ENCODE measurements at regions not wholly inside any gene's neighbourhood (a gene's known extent, or its start where the extent isn't known, plus 50 kb on each side); places are given as distances from the start of the nearest gene placed in this dataset.

DNA sequence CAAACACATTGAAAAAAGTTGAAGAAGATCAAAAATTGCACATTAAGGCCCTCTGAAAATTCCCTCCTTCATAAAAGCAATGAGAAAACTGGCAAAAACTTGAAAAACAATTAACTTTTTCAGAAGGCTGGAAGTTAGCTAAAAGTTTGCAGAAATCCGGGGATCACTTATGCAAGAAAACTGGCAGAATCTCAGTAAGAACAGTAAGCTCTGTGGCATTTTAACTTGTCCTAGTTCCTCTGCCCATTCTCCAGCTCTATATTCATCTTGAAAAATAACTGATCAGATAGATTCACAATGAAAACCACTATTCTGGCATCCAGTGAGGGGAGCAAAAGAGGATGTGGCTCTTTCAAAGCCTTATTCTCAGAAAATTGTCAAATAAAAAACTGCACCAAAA is 566.8 kb downstream of the NTRK3 start:
- TF ChIP-seq, protein P1, sequence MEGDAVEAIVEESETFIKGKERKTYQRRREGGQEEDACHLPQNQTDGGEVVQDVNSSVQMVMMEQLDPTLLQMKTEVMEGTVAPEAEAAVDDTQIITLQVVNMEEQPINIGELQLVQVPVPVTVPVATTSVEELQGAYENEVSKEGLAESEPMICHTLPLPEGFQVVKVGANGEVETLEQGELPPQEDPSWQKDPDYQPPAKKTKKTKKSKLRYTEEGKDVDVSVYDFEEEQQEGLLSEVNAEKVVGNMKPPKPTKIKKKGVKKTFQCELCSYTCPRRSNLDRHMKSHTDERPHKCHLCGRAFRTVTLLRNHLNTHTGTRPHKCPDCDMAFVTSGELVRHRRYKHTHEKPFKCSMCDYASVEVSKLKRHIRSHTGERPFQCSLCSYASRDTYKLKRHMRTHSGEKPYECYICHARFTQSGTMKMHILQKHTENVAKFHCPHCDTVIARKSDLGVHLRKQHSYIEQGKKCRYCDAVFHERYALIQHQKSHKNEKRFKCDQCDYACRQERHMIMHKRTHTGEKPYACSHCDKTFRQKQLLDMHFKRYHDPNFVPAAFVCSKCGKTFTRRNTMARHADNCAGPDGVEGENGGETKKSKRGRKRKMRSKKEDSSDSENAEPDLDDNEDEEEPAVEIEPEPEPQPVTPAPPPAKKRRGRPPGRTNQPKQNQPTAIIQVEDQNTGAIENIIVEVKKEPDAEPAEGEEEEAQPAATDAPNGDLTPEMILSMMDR (conservative IDR thresholded peaks at IDR 0.05 in 1 of 2, IDR thresholded peaks at IDR 0.05 in 1 of 2; ENCODE audit: low read depth in 1 of 2, low read length in 2 of 2), result no peak
- no peak for TF ChIP-seq EZH2 (IDR thresholded peaks at IDR 0.05; ENCODE audit: low read length, missing control alignments)
- no peaks in the 10 kb centered on the region for H3K79me2 ChIP-seq (ENCODE audit: control insufficient read depth, insufficient read depth, low read length)
- no peaks in the 10 kb centered on the region for H3K9me3 ChIP-seq (ENCODE audit: control insufficient read depth, insufficient read depth, low read depth, low read length)
- H4K20me1 ChIP-seq (ENCODE audit: control insufficient read depth, extremely low read depth, insufficient read depth, low read length), result no peaks in the 10 kb centered on the region
- no peak overlapping the region for H3K9ac ChIP-seq (ENCODE audit: insufficient read depth, low read length)
- DNase-seq (ENCODE audit: low read depth in 2 of 2), result no peak
- no peak overlapping the region for H3K27ac ChIP-seq (ENCODE audit: insufficient read depth, low read length)
- H3K4me3 ChIP-seq (replicated peaks in 1 of 4; ENCODE audit: control extremely low read depth in 1 of 4, insufficient read depth in 1 of 4, low read depth in 3 of 4, low read length in 4 of 4), result no peak overlapping the region
- H3K27me3 ChIP-seq (ENCODE audit: control insufficient read depth, insufficient read depth, low read length), result no peaks in the 10 kb centered on the region
- H3K36me3 ChIP-seq (ENCODE audit: control insufficient read depth, insufficient read depth, low read length), result no peaks in the 10 kb centered on the region
- no peak overlapping the region for H3K4me2 ChIP-seq (ENCODE audit: extremely low read depth, insufficient read depth, low read length)
- H2AFZ ChIP-seq (ENCODE audit: low read length), result no peak overlapping the region
- H3K4me1 ChIP-seq (ENCODE audit: control insufficient read depth, extremely low read depth, insufficient read depth, low read length), result no peaks in the 10 kb centered on the region

DNA sequence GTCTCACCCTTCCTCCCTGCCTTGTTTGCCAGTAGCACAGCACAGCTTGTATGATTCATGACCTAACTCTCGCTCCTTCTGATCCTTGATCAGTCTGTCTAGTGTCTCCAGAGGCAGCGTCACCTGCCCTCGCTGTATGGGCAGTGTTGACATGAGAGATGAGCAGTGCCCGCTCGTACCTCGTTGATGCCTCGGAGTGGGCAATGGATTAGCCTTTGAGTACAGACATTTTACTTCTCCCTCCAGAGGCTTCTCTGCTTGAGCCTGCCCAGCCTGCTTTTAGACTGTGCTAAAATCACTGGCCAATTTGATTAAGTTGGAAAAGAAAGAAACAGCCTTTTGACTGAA is 569.0 kb downstream of the NTRK3 start:
- no peaks in the 10 kb centered on the region for H4K20me1 ChIP-seq (ENCODE audit: control insufficient read depth, extremely low read depth, insufficient read depth, low read length)
- no peak for DNase-seq (ENCODE audit: low read depth in 2 of 2)
- no peaks in the 10 kb centered on the region for H3K36me3 ChIP-seq (ENCODE audit: control insufficient read depth, insufficient read depth, low read length)
- no peaks in the 10 kb centered on the region for H3K4me1 ChIP-seq (ENCODE audit: control insufficient read depth, extremely low read depth, insufficient read depth, low read length)
- no peak overlapping the region for H2AFZ ChIP-seq (ENCODE audit: low read length)
- H3K9me3 ChIP-seq (ENCODE audit: control insufficient read depth, insufficient read depth, low read depth, low read length), result no peaks in the 10 kb centered on the region
- no peak overlapping the region for H3K9ac ChIP-seq (ENCODE audit: insufficient read depth, low read length)
- no peak overlapping the region for H3K4me2 ChIP-seq (ENCODE audit: extremely low read depth, insufficient read depth, low read length)
- no peak overlapping the region for H3K27ac ChIP-seq (ENCODE audit: insufficient read depth, low read length)
- no peaks in the 10 kb centered on the region for H3K27me3 ChIP-seq (ENCODE audit: control insufficient read depth, insufficient read depth, low read length)
- H3K79me2 ChIP-seq (ENCODE audit: control insufficient read depth, insufficient read depth, low read length), result no peaks in the 10 kb centered on the region
- no peak overlapping the region for H3K4me3 ChIP-seq (replicated peaks in 1 of 4; ENCODE audit: control extremely low read depth in 1 of 4, insufficient read depth in 1 of 4, low read depth in 3 of 4, low read length in 4 of 4)
- no peak for TF ChIP-seq EZH2 (IDR thresholded peaks at IDR 0.05; ENCODE audit: low read length, missing control alignments)
- TF ChIP-seq, protein P1 (conservative IDR thresholded peaks at IDR 0.05 in 1 of 2, IDR thresholded peaks at IDR 0.05 in 1 of 2; ENCODE audit: low read depth in 1 of 2, low read length in 2 of 2), result no peak

DNA sequence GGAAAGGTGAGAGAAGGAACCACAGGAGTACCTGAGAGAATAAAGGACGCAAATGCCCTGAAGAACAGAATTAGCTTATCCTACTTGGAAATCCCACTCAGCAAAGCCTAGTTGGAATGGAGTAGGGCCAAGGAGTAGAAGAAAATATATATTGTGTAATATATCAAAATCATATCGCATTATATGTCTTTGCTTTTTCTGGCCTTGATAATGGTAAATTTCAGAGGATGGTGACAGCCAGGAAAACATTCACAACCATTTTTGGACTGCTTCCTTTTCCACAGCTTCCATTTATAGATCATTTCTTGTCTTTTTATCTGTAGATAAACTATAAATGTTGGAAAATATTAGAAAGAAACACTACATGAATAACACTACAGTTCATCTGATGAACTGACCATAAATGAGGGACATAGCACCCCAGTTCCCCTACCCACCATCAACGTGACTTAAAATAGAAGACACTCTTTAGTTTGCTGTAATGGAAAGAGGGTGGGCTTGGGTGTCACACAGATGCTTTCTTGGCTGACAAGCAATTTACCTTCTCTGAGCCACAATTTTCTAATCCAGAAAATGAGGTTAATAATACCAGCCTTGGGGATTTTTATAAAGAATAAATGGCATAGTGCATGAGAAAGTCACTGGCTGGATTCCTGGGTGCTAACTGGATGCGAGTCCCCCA is 569.6 kb downstream of the NTRK3 start:
- Histone ChIP-seq H3K27me3 (ENCODE audit: control insufficient read depth, insufficient read depth, low read length) (no peaks in the 10 kb centered on the region), H4K20me1 (ENCODE audit: control insufficient read depth, extremely low read depth, insufficient read depth, low read length) (no peaks in the 10 kb centered on the region), H3K36me3 (ENCODE audit: control insufficient read depth, insufficient read depth, low read length) (no peaks in the 10 kb centered on the region), H3K9ac (ENCODE audit: insufficient read depth, low read length) (no peak overlapping the region), H3K4me1 (ENCODE audit: control insufficient read depth, extremely low read depth, insufficient read depth, low read length) (no peaks in the 10 kb centered on the region), H3K4me3 (replicated peaks in 1 of 4; ENCODE audit: control extremely low read depth in 1 of 4, insufficient read depth in 1 of 4, low read depth in 3 of 4, low read length in 4 of 4) (no peak overlapping the region), H2AFZ (ENCODE audit: low read length) (no peak overlapping the region), H3K79me2 (ENCODE audit: control insufficient read depth, insufficient read depth, low read length) (no peaks in the 10 kb centered on the region), H3K4me2 (ENCODE audit: extremely low read depth, insufficient read depth, low read length) (no peak overlapping the region), H3K9me3 (ENCODE audit: control insufficient read depth, insufficient read depth, low read depth, low read length) (no peaks in the 10 kb centered on the region), H3K27ac (ENCODE audit: insufficient read depth, low read length) (no peak overlapping the region)
- no peak for TF ChIP-seq EZH2 (IDR thresholded peaks at IDR 0.05; ENCODE audit: low read length, missing control alignments)
- TF ChIP-seq, protein P1 (conservative IDR thresholded peaks at IDR 0.05 in 1 of 2, IDR thresholded peaks at IDR 0.05 in 1 of 2; ENCODE audit: low read depth in 1 of 2, low read length in 2 of 2), result no peak
- DNase-seq (ENCODE audit: low read depth in 2 of 2), result no peak
